Keratinocyte (primary cell): ENCODE measurements at regions not wholly inside any gene's neighbourhood (a gene's known extent, or its start where the extent isn't known, plus 50 kb on each side); places are given as distances from the start of the nearest gene placed in this dataset.

ENCODE experiments used
- DNase-seq: peaks from one replicate; pipeline ENCODE4 v3.0.0-alpha.2; 2011; ENCODE audit warnings: low read depth, missing footprints, low spot score
- FAIRE-seq: peaks from 2 replicates; lab custom pipeline; 2011; peaks lifted over from hg19 to GRCh38; lab: Jason Lieb, UNC
- H2AFZ ChIP-seq: 2 replicates; pipeline ENCODE4 v1.6.0; 2012; ENCODE audit warnings: low read length, control low read depth, inconsistent platforms; ENCODE audit not compliant: control insufficient read depth
- H3K27ac ChIP-seq: 2 replicates; pipeline ENCODE4 v1.5.1; 2011; ENCODE audit warnings: low read length; ENCODE audit not compliant: control insufficient read depth, insufficient read depth
- H3K27me3 ChIP-seq: 3 replicates; pipeline ENCODE4 v1.6.0; 2011; ENCODE audit warnings: low read length; ENCODE audit not compliant: control insufficient read depth, insufficient read depth; ENCODE audit errors: extremely low read depth
- H3K36me3 ChIP-seq, 2 experiments: 2 replicates in 1 of 2; 3 replicates in 1 of 2; pipeline ENCODE4 v1.5.1; 2011; ENCODE audit warnings: low read length in 2 of 2, mild to moderate bottlenecking in 1 of 2; ENCODE audit not compliant: control insufficient read depth in 2 of 2, insufficient read depth in 2 of 2; ENCODE audit errors: extremely low read depth in 1 of 2
- H3K4me1 ChIP-seq: 3 replicates; pipeline ENCODE4 v1.5.1; 2011; ENCODE audit warnings: low read length; ENCODE audit not compliant: control insufficient read depth, insufficient read depth; ENCODE audit errors: extremely low read depth
- H3K4me2 ChIP-seq: 3 replicates; pipeline ENCODE4 v1.6.0; 2011; ENCODE audit warnings: low read depth, low read length; ENCODE audit not compliant: control insufficient read depth, insufficient read depth; ENCODE audit errors: extremely low read depth
- H3K4me3 ChIP-seq, 3 experiments: fragments of 200-600 bp in 1 of 3; sonication (generic) in 1 of 3; 2 replicates in 2 of 3; 3 replicates in 1 of 3; pipeline ENCODE4 v1.5.1; 2011 to 2016; ENCODE audit warnings: low read length in 3 of 3, mild to moderate bottlenecking in 3 of 3, control low read depth in 2 of 3, inconsistent platforms in 1 of 3, low read depth in 1 of 3, mixed read lengths in 1 of 3, mixed run types in 1 of 3, moderate library complexity in 1 of 3; ENCODE audit not compliant: control insufficient read depth in 2 of 3, insufficient read depth in 2 of 3; ENCODE audit errors: extremely low read depth in 1 of 3
- H3K79me2 ChIP-seq: 2 replicates; pipeline ENCODE4 v1.6.0; 2012; ENCODE audit warnings: low read length; ENCODE audit not compliant: control insufficient read depth, insufficient read depth
- H3K9ac ChIP-seq: 3 replicates; pipeline ENCODE4 v1.6.0; 2011; ENCODE audit warnings: low read length; ENCODE audit not compliant: control insufficient read depth, insufficient read depth; ENCODE audit errors: extremely low read depth
- H3K9me1 ChIP-seq: 3 replicates; pipeline ENCODE4 v1.6.0; 2011; ENCODE audit warnings: low read length; ENCODE audit not compliant: control insufficient read depth, insufficient read depth; ENCODE audit errors: extremely low read depth
- H3K9me3 ChIP-seq: 2 replicates; pipeline ENCODE4 v1.5.1; 2012; ENCODE audit warnings: low read depth, low read length; ENCODE audit not compliant: control insufficient read depth
- H4K20me1 ChIP-seq: 3 replicates; pipeline ENCODE4 v1.6.0; 2011; ENCODE audit warnings: low read length; ENCODE audit not compliant: control insufficient read depth, insufficient read depth; ENCODE audit errors: extremely low read depth
- EZH2 ChIP-seq: IDR thresholded peaks from one replicate; pipeline ENCODE4 v1.6.1; 2012; ENCODE audit warnings: inconsistent platforms, mild to moderate bottlenecking, low read length, moderate library complexity
- dilution Hi-C: fragments of 300-500 bp; cut with MboI; formaldehyde crosslinking; loops from one replicate; pipeline ENCODE4 v1.7.0; 2020; ENCODE audit warnings: low sequenced_read_pairs; ENCODE audit not compliant: extremely low pct_ligation_motif_present
- TF ChIP-seq, protein P1 (sequence below), 3 experiments: IDR thresholded peaks in 1 of 3; conservative IDR thresholded peaks in 1 of 3; optimal IDR thresholded peaks in 1 of 3; 2 replicates in 2 of 3; 3 replicates in 1 of 3; pipeline versions ENCODE3 to v1.5.1; 2011; ENCODE audit warnings: low read length in 3 of 3, mild to moderate bottlenecking in 3 of 3, moderate library complexity in 2 of 3, control low read depth in 1 of 3, inconsistent platforms in 1 of 3; ENCODE audit not compliant: insufficient read depth in 2 of 3; ENCODE audit errors: extremely low read depth in 1 of 3

DNA sequence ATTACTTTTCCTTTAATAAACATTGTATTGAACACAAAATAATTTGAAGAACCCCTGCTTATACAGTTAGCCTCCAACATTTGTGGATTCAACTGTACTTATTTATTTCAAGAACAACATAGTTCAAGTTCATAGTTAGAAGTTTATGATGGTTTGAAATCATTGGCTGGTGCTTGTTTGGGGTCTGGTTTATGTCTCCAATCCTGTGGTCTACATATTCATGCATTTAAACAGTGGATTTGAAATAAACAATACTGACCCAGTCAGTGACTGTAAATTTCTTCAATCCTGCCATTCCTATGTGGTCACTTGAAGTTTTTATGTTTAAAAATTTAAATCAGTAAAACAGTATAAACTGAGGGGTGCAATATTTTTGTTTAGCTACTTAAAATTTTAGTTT lies 145.1 kb upstream of the TRPC7 start:
- H3K9me1 ChIP-seq, result no peaks in the 10 kb centered on the region
- DNase-seq (no peak), FAIRE-seq (no peak)
- no peak overlapping the region for H3K27ac ChIP-seq
- no peaks in the 10 kb centered on the region for H3K79me2 ChIP-seq
- no peaks in the 10 kb centered on the region for H3K4me1 ChIP-seq
- H3K4me3 ChIP-seq, result no peak overlapping the region
- no peaks in the 10 kb centered on the region for H3K9me3 ChIP-seq
- no peak overlapping the region for H3K9ac ChIP-seq
- no peaks in the 10 kb centered on the region for H4K20me1 ChIP-seq
- H3K4me2 ChIP-seq, result no peak overlapping the region
- no peak for TF ChIP-seq EZH2
- TF ChIP-seq, protein P1, sequence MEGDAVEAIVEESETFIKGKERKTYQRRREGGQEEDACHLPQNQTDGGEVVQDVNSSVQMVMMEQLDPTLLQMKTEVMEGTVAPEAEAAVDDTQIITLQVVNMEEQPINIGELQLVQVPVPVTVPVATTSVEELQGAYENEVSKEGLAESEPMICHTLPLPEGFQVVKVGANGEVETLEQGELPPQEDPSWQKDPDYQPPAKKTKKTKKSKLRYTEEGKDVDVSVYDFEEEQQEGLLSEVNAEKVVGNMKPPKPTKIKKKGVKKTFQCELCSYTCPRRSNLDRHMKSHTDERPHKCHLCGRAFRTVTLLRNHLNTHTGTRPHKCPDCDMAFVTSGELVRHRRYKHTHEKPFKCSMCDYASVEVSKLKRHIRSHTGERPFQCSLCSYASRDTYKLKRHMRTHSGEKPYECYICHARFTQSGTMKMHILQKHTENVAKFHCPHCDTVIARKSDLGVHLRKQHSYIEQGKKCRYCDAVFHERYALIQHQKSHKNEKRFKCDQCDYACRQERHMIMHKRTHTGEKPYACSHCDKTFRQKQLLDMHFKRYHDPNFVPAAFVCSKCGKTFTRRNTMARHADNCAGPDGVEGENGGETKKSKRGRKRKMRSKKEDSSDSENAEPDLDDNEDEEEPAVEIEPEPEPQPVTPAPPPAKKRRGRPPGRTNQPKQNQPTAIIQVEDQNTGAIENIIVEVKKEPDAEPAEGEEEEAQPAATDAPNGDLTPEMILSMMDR (optimal IDR thresholded peaks at IDR 0.05 in 1 of 3, IDR thresholded peaks at IDR 0.05 in 1 of 3, conservative IDR thresholded peaks at IDR 0.05 in 1 of 3; ENCODE audit: extremely low read depth in 1 of 3, insufficient read depth in 2 of 3, low read length in 3 of 3), result no peak
- dilution Hi-C loops, result no loop called here
- no peaks in the 10 kb centered on the region for H3K36me3 ChIP-seq
- no peak overlapping the region for H2AFZ ChIP-seq
- no peaks in the 10 kb centered on the region for H3K27me3 ChIP-seq

DNA sequence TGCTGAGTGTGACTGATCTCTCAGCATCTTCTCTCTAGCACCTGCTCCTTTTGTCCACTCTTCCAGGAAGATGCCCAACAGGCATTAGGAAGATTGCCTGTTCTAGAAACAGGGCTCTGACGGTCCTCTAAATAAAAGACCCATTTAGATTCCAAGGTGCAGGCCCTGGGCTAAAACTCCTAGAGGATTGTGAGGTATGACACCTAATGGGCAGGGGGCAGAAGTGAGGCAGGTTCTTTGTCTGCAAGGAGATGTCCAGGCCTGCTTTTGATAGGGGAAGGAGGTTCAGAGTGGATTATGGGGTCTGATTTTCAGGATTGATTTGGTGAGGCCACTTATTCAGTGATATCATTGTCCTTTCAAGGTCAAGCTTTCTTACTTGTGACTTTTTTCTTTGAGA lies 140.8 kb upstream of the TRPC7 start:
- dilution Hi-C loops, result no loop called here
- TF ChIP-seq EZH2, result no peak
- TF ChIP-seq, protein P1 (optimal IDR thresholded peaks at IDR 0.05 in 1 of 3, IDR thresholded peaks at IDR 0.05 in 1 of 3, conservative IDR thresholded peaks at IDR 0.05 in 1 of 3; ENCODE audit: extremely low read depth in 1 of 3, insufficient read depth in 2 of 3, low read length in 3 of 3), result no peak
- no peaks in the 10 kb centered on the region for H3K9me3 ChIP-seq
- H4K20me1 ChIP-seq, result no peaks in the 10 kb centered on the region
- H3K9me1 ChIP-seq, result no peaks in the 10 kb centered on the region
- no peaks in the 10 kb centered on the region for H3K79me2 ChIP-seq
- no peak overlapping the region for H2AFZ ChIP-seq
- H3K4me2 ChIP-seq, result no peak overlapping the region
- no peak overlapping the region for H3K4me3 ChIP-seq
- no peaks in the 10 kb centered on the region for H3K36me3 ChIP-seq
- DNase-seq (no peak), FAIRE-seq (no peak)
- no peaks in the 10 kb centered on the region for H3K4me1 ChIP-seq
- H3K27ac ChIP-seq, result no peak overlapping the region
- no peak overlapping the region for H3K9ac ChIP-seq
- H3K27me3 ChIP-seq, result no peaks in the 10 kb centered on the region
